Body of pancreas (tissue), 4 donors: ENCODE measurements at regions not wholly inside any gene's neighbourhood (a gene's known extent, or its start where the extent isn't known, plus 50 kb on each side); places are given as distances from the start of the nearest gene placed in this dataset.

Source experiments
- ATAC-seq: fragments of 150-250 bp; one replicate; pipeline ENCODE4 v1.9.1; 2016
- DNase-seq, 4 donors: peaks; one replicate each; pipeline ENCODE4 v3.0.0-alpha.2; 2019
- H3K27ac ChIP-seq, 4 donors: fragments of 200-600 bp; sonication (generic); 1 replicate in 3 of 4; 2 replicates in 1 of 4; pipeline versions ENCODE4 v1.5.1 to v1.6.1; 2016 to 2019; ENCODE audit warnings: mild to moderate bottlenecking in 1 of 4, mixed read lengths in 1 of 4, moderate library complexity in 1 of 4
- H3K27me3 ChIP-seq, 2 donors: fragments of 200-600 bp; sonication (generic); one replicate each; pipeline ENCODE4 v1.6.0; 2016; ENCODE audit warnings: mild to moderate bottlenecking in 1 of 2
- H3K36me3 ChIP-seq, 2 donors: fragments of 200-600 bp; sonication (generic); replicated peaks in 1 of 2; 2 replicates each; pipeline ENCODE4 v1.5.1; 2016; ENCODE audit warnings: low read depth in 2 of 2; ENCODE audit not compliant: insufficient read depth in 1 of 2
- H3K4me1 ChIP-seq: fragments of 200-600 bp; sonication (generic); one replicate; pipeline ENCODE4 v1.6.0; 2016
- H3K4me3 ChIP-seq, 2 donors: fragments of 200-600 bp; sonication (generic); 1 replicate in 1 of 2; 2 replicates in 1 of 2; pipeline ENCODE4 v1.5.1; 2016 to 2019
- H3K9me3 ChIP-seq, 3 donors: fragments of 200-600 bp; sonication (generic); 1 replicate in 2 of 3; 2 replicates in 1 of 3; pipeline ENCODE4 v1.5.1; 2016
- CTCF ChIP-seq, 7 experiments: fragments of 450-650 bp in 4 of 7; fragments of 200-600 bp in 3 of 7; sonication (generic) in 3 of 7; IDR thresholded peaks; one replicate each; pipeline ENCODE4 v1.5.1; 2016 to 2019; ENCODE audit warnings: antibody characterized with exemption in 7 of 7
- POLR2A ChIP-seq, 3 donors: fragments of 450-650 bp; IDR thresholded peaks; one replicate each; pipeline ENCODE4 v1.6.1; 2016; ENCODE audit warnings: antibody characterized with exemption in 3 of 3, mild to moderate bottlenecking in 2 of 3
- WGBS, 2 donors: methylation state at CpG; one replicate each; pipeline ENCODE4 v1.1.5; 2017; 5-methylcytosine and 5-hydroxymethylcytosine counted together
- intact Hi-C: fragments of 100-400 bp; cut with DNase I; formaldehyde crosslinking; loops from one replicate; pipeline ENCODE4 v1.15.1; 2023

- H3K4me1 ChIP-seq = no peaks in the 10 kb centered on the region
- 11 to 24% methylated on average over 1 of the region's 1 CpG for WGBS, 2 donors
- no peak for DNase-seq
- H3K27ac ChIP-seq = no peak overlapping the region
- no peak overlapping the region for H3K4me3 ChIP-seq
- no peaks in the 10 kb centered on the region for H3K27me3 ChIP-seq
- intact Hi-C loops = no loop called here
- H3K9me3 ChIP-seq = no peaks in the 10 kb centered on the region
- no peaks in the 10 kb centered on the region for H3K36me3 ChIP-seq
- no peak for ATAC-seq
- TF ChIP-seq CTCF (IDR thresholded peaks at IDR 0.05) = no peak
Measured at GRCh38 chr14:24712374-24712773, 78.4 kb upstream of the GZMB start.

GRCh38 chr14:24710403-24711112 lies 76.6 kb upstream of the GZMB start:
- 35 to 37% methylated on average over 16 of the region's 16 CpGs for WGBS, 2 donors
- Histone ChIP-seq H3K27ac (no peak overlapping the region), H3K4me1 (no peaks in the 10 kb centered on the region), H3K4me3 (no peak overlapping the region), H3K36me3 (no peaks in the 10 kb centered on the region), H3K27me3 (no peaks in the 10 kb centered on the region), H3K9me3 (no peaks in the 10 kb centered on the region)
- ATAC-seq (peak; percentile 47), DNase-seq (peak; percentile 52 to 65 (median 60))
- intact Hi-C loops = no loop called here
- TF ChIP-seq CTCF (IDR thresholded peaks at IDR 0.05) (peak; percentile 33 to 79 (median 67)), POLR2A (IDR thresholded peaks at IDR 0.05) (no peak)

GRCh38 chr14:24708684-24709083 lies 74.7 kb upstream of the GZMB start:
- Histone ChIP-seq H3K9me3 (no peaks in the 10 kb centered on the region), H3K36me3 (no peaks in the 10 kb centered on the region), H3K4me3 (no peak overlapping the region), H3K4me1 (no peaks in the 10 kb centered on the region), H3K27ac (no peak overlapping the region), H3K27me3 (no peaks in the 10 kb centered on the region)
- ATAC-seq (no peak), DNase-seq (no peak)
- intact Hi-C loops = no loop called here
- TF ChIP-seq POLR2A (IDR thresholded peaks at IDR 0.05) (no peak), CTCF (IDR thresholded peaks at IDR 0.05) (no peak)
- 60 to 66% methylated on average over 3 of the region's 3 CpGs for WGBS, 2 donors

- Histone ChIP-seq H3K4me3 (no peak overlapping the region), H3K4me1 (no peaks in the 10 kb centered on the region), H3K9me3 (no peaks in the 10 kb centered on the region), H3K27ac (no peak overlapping the region), H3K36me3 (no peaks in the 10 kb centered on the region), H3K27me3 (no peaks in the 10 kb centered on the region)
- TF ChIP-seq CTCF (IDR thresholded peaks at IDR 0.05) = no peak
- no peak for TF ChIP-seq POLR2A (IDR thresholded peaks at IDR 0.05)
- WGBS, 2 donors = 77 to 83% methylated on average over 3 of the region's 3 CpGs
- intact Hi-C loops = no loop called here
- ATAC-seq (no peak), DNase-seq (no peak)
Measured at GRCh38 chr14:24706351-24706750, 72.4 kb upstream of the GZMB start.

GRCh38 chr14:24705840-24706239 lies 71.8 kb upstream of the GZMB start:
- ATAC-seq (no peak), DNase-seq (no peak)
- Histone ChIP-seq H3K27ac (no peak overlapping the region), H3K4me1 (no peaks in the 10 kb centered on the region), H3K9me3 (no peaks in the 10 kb centered on the region), H3K27me3 (no peaks in the 10 kb centered on the region), H3K4me3 (no peak overlapping the region), H3K36me3 (no peaks in the 10 kb centered on the region)
- WGBS, 2 donors = 62 to 75% methylated on average over 4 of the region's 4 CpGs
- TF ChIP-seq POLR2A (IDR thresholded peaks at IDR 0.05) (no peak), CTCF (IDR thresholded peaks at IDR 0.05) (no peak)
- intact Hi-C loops = no loop called here
